ENCODE measurements at regions not wholly inside any gene's neighbourhood (a gene's known extent, or its start where the extent isn't known, plus 50 kb on each side); places are given as distances from the start of the nearest gene placed in this dataset.

DNA sequence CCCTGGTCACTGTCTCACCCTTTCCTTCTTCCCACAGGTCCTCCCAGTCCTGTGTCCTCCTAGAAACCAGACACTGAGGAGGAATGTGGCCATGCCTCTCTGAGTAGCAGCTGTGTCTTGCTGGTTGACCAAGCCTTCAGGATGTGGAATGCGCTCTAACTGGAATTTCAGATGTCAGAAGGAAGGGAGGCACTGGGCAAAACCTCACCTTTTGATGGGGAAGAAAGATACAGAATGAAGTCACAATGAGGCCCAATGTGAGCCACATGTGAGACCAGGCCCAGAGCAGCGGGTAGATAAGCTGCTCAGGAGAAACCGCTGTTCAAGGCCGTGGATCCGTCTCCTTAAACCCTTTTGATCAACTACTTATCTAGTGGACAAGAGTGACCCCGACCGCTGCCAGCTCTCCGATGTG lies 54.8 kb upstream of the ECHDC3 start:
- TF ChIP-seq TAF1 (IDR thresholded peaks at IDR 0.05; ENCODE audit: borderline replicate concordance, low read depth, low read length) (no peak), POLR2AphosphoS5 (IDR thresholded peaks at IDR 0.05; ENCODE audit: low read depth, low read length) (no peak), POLR2A (IDR thresholded peaks at IDR 0.05; ENCODE audit: low read depth, low read length) (no peak)
